H9 (cell line): ENCODE measurements at regions not wholly inside any gene's neighbourhood (a gene's known extent, or its start where the extent isn't known, plus 50 kb on each side); places are given as distances from the start of the nearest gene placed in this dataset.
"Not testable (repeated sequence)": the region's sequence is repeated elsewhere in the genome, so short reads cannot be mapped to it uniquely, and the experiment has no call there.

Experiments
- DNase-seq: peaks from one replicate; pipeline ENCODE4 v3.0.0-alpha.2; 2017
- H2AFZ ChIP-seq: one replicate; pipeline ENCODE4 v1.6.1; 2013; ENCODE audit warnings: mild to moderate bottlenecking, low read length, control low read depth, moderate library complexity
- H2AK5ac ChIP-seq: 2 replicates; pipeline ENCODE4 v1.6.1; 2013; ENCODE audit warnings: low read length, control low read depth, mixed read lengths; ENCODE audit not compliant: insufficient read length
- H2BK120ac ChIP-seq: one replicate; pipeline ENCODE4 v1.6.1; 2013; ENCODE audit warnings: low read depth, mild to moderate bottlenecking, low read length, control low read depth, inconsistent platforms; ENCODE audit not compliant: poor library complexity, severe bottlenecking
- H2BK12ac ChIP-seq: 2 replicates; pipeline ENCODE4 v1.6.1; 2013; ENCODE audit warnings: low read length, control low read depth, mixed read lengths, low read depth; ENCODE audit not compliant: insufficient read length
- H2BK15ac ChIP-seq: 2 replicates; pipeline ENCODE4 v1.6.1; 2013; ENCODE audit warnings: low read depth, low read length, control low read depth
- H2BK20ac ChIP-seq: one replicate; pipeline ENCODE4 v1.6.1; 2013; ENCODE audit warnings: low read depth, mild to moderate bottlenecking, low read length, control low read depth, inconsistent platforms; ENCODE audit not compliant: poor library complexity, severe bottlenecking
- H2BK5ac ChIP-seq: 2 replicates; pipeline ENCODE4 v1.6.1; 2013; ENCODE audit warnings: low read length, control low read depth, mixed read lengths; ENCODE audit not compliant: insufficient read length
- H3K14ac ChIP-seq: 2 replicates; pipeline ENCODE4 v1.6.1; 2013; ENCODE audit warnings: low read length, control low read depth; ENCODE audit not compliant: insufficient read depth
- H3K18ac ChIP-seq: 2 replicates; pipeline ENCODE4 v1.6.1; 2013; ENCODE audit warnings: low read depth, mild to moderate bottlenecking, mixed read lengths, low read length, control low read depth; ENCODE audit not compliant: insufficient read length
- H3K23ac ChIP-seq: 2 replicates; pipeline ENCODE4 v1.6.1; 2013; ENCODE audit warnings: low read length, control low read depth, mixed read lengths, low read depth; ENCODE audit not compliant: insufficient read length
- H3K23me2 ChIP-seq: 2 replicates; pipeline ENCODE4 v1.6.1; 2013; ENCODE audit warnings: low read depth, mild to moderate bottlenecking, mixed read lengths, low read length, control low read depth; ENCODE audit not compliant: insufficient read length, poor library complexity, severe bottlenecking
- H3K27ac ChIP-seq: 2 replicates; pipeline ENCODE4 v1.5.1; 2013; ENCODE audit warnings: low read length, control low read depth, mixed read lengths, low read depth; ENCODE audit not compliant: insufficient read length
- H3K27me3 ChIP-seq: 2 replicates; pipeline ENCODE4 v1.6.1; 2013; ENCODE audit warnings: low read length, control low read depth, inconsistent platforms; ENCODE audit not compliant: insufficient read depth
- H3K4ac ChIP-seq: 2 replicates; pipeline ENCODE4 v1.6.1; 2013; ENCODE audit warnings: low read depth, mild to moderate bottlenecking, control low read depth, inconsistent platforms, low read length, moderate library complexity
- H3K4me1 ChIP-seq: 2 replicates; pipeline ENCODE4 v1.6.1; 2013; ENCODE audit warnings: low read length, control low read depth, inconsistent platforms; ENCODE audit not compliant: insufficient read depth
- H3K4me2 ChIP-seq: 2 replicates; pipeline ENCODE4 v1.6.1; 2013; ENCODE audit warnings: low read length, control low read depth, mixed read lengths; ENCODE audit not compliant: insufficient read length, insufficient read depth
- H3K56ac ChIP-seq: 2 replicates; pipeline ENCODE4 v1.6.1; 2013; ENCODE audit warnings: low read depth, mild to moderate bottlenecking, mixed read lengths, low read length, control low read depth; ENCODE audit not compliant: insufficient read length
- H3K79me1 ChIP-seq: 2 replicates; pipeline ENCODE4 v1.6.1; 2013; ENCODE audit warnings: low read depth, mild to moderate bottlenecking, moderate library complexity, low read length, control low read depth, inconsistent platforms; ENCODE audit not compliant: insufficient read depth, poor library complexity, severe bottlenecking
- H3K79me2 ChIP-seq: 2 replicates; pipeline ENCODE4 v1.6.1; 2013; ENCODE audit warnings: low read length, control low read depth, inconsistent platforms; ENCODE audit not compliant: insufficient read depth
- H3K9ac ChIP-seq: 2 replicates; pipeline ENCODE4 v1.6.1; 2013; ENCODE audit warnings: low read length, control low read depth, mixed read lengths; ENCODE audit not compliant: insufficient read length; ENCODE audit errors: extremely low read depth
- H3K9me3 ChIP-seq: one replicate; pipeline ENCODE4 v1.6.1; 2013; ENCODE audit warnings: low read depth, low read length, inconsistent platforms; ENCODE audit not compliant: control insufficient read depth
- H3T11ph ChIP-seq: one replicate; pipeline ENCODE4 v1.6.1; 2013; ENCODE audit warnings: mild to moderate bottlenecking, low read length, control low read depth, inconsistent platforms
- H4K20me1 ChIP-seq: one replicate; pipeline ENCODE4 v1.6.1; 2013; ENCODE audit not compliant: control insufficient read depth, insufficient read length, insufficient read depth
- H4K5ac ChIP-seq: 2 replicates; pipeline ENCODE4 v1.6.1; 2013; ENCODE audit warnings: low read depth, mild to moderate bottlenecking, mixed read lengths, low read length, control low read depth; ENCODE audit not compliant: insufficient read length
- H4K8ac ChIP-seq: replicated peaks from 2 replicates; pipeline ENCODE4 v1.6.1; 2013; ENCODE audit warnings: low read length, control low read depth, mixed read lengths, low read depth; ENCODE audit not compliant: insufficient read length
- H4K91ac ChIP-seq: 2 replicates; pipeline ENCODE4 v1.6.1; 2013; ENCODE audit warnings: low read depth, mild to moderate bottlenecking, moderate library complexity, mixed read lengths, low read length, control low read depth; ENCODE audit not compliant: insufficient read length
- H3K27ac Mint-ChIP-seq, 3 experiments: 2 replicates in 2 of 3; 3 replicates in 1 of 3; pipeline ENCODE4 v1.8.0; 2020 to 2021; ENCODE audit warnings: mixed read lengths in 3 of 3, mild to moderate bottlenecking in 1 of 3, moderate library complexity in 1 of 3
- H3K27me3 Mint-ChIP-seq: 2 replicates; pipeline ENCODE4 v1.8.0; 2021; ENCODE audit warnings: low read depth, mild to moderate bottlenecking, moderate library complexity, mixed read lengths
- H3K36me3 Mint-ChIP-seq, 3 experiments: 2 replicates in 2 of 3; 3 replicates in 1 of 3; pipeline ENCODE4 v1.8.0; 2020 to 2021; ENCODE audit warnings: low read depth in 3 of 3, mixed read lengths in 3 of 3; ENCODE audit not compliant: insufficient read depth in 1 of 3
- H3K4me1 Mint-ChIP-seq, 2 experiments: 2 replicates each; pipeline ENCODE4 v1.8.0; 2020; ENCODE audit warnings: mixed read lengths in 2 of 2
- H3K4me3 Mint-ChIP-seq, 2 experiments: 2 replicates in 1 of 2; 3 replicates in 1 of 2; pipeline ENCODE4 v1.8.0; 2020 to 2021; ENCODE audit warnings: mild to moderate bottlenecking in 2 of 2, mixed read lengths in 2 of 2, moderate library complexity in 1 of 2
- H3K9me3 Mint-ChIP-seq, 2 experiments: 2 replicates in 1 of 2; 3 replicates in 1 of 2; pipeline ENCODE4 v1.8.0; 2020; ENCODE audit warnings: mild to moderate bottlenecking in 2 of 2, mixed read lengths in 2 of 2, moderate library complexity in 1 of 2
- WGBS: extraction: QIAGEN DNeasy Blood & Tissue Kit; methylation state at CpG from one replicate; pipeline ENCODE4 v1.1.7; 2013; ENCODE audit warnings: missing lambda C conversion rate, low lambda C conversion rate, mixed read lengths; ENCODE audit not compliant: insufficient read length; ENCODE audit errors: extremely low coverage; 5-methylcytosine and 5-hydroxymethylcytosine counted together

GRCh38 chr9:42300124-42300523 is 116.7 kb downstream of the SPATA31A6 start:
- not testable (repeated sequence) for H2BK15ac ChIP-seq, H3K79me1 ChIP-seq, H3T11ph ChIP-seq, H3K18ac ChIP-seq, H2BK5ac ChIP-seq, H3K4me3 Mint-ChIP-seq, H3K14ac ChIP-seq, H4K5ac ChIP-seq, H3K27me3 Mint-ChIP-seq, H3K27me3 ChIP-seq, H3K4me2 ChIP-seq, H3K79me2 ChIP-seq, H2BK20ac ChIP-seq, H4K8ac ChIP-seq, H4K91ac ChIP-seq, DNase-seq, H3K4me1 ChIP-seq, H3K23me2 ChIP-seq, H3K56ac ChIP-seq, H3K9ac ChIP-seq, H3K27ac Mint-ChIP-seq, H4K20me1 ChIP-seq, H2AK5ac ChIP-seq, H3K4ac ChIP-seq, H3K4me1 Mint-ChIP-seq, H3K27ac ChIP-seq, H3K9me3 ChIP-seq, H2BK12ac ChIP-seq, H2BK120ac ChIP-seq, H2AFZ ChIP-seq, H3K23ac ChIP-seq
- peaks cover 11 to 17% of the 10 kb centered on the region in 2 experiments for H3K9me3 Mint-ChIP-seq
- H3K36me3 Mint-ChIP-seq: peaks cover 9 to 18% (median 17%) of the 10 kb centered on the region in 3 experiments

- not testable (repeated sequence) for H2BK20ac ChIP-seq, H3K18ac ChIP-seq, H2BK5ac ChIP-seq, H3K27me3 ChIP-seq, H3K56ac ChIP-seq, H3K79me1 ChIP-seq, H4K91ac ChIP-seq, H4K20me1 ChIP-seq, H4K5ac ChIP-seq, H3K27ac ChIP-seq, H2BK120ac ChIP-seq, H3K14ac ChIP-seq, H4K8ac ChIP-seq, H3K23ac ChIP-seq, H3K4ac ChIP-seq, H2BK12ac ChIP-seq, H3K9me3 ChIP-seq, H2BK15ac ChIP-seq, H3T11ph ChIP-seq, H2AFZ ChIP-seq, H3K23me2 ChIP-seq, H2AK5ac ChIP-seq, H3K9me3 Mint-ChIP-seq, H3K9ac ChIP-seq, H3K79me2 ChIP-seq, H3K4me1 ChIP-seq, H3K4me2 ChIP-seq, H3K27me3 Mint-ChIP-seq
- Mint-ChIP-seq H3K4me1 (peaks cover 16 to 25% of the 10 kb centered on the region in 2 experiments), H3K4me3 (peak overlapping the region; percentile 64 to 69; a peak in 4 of 5 replicates), H3K27ac (peak overlapping the region; percentile 98 to 99 (median 98)), H3K36me3 (peaks cover 0 to 13% (median 5%) of the 10 kb centered on the region in 3 experiments; a peak in 5 of 7 replicates)
- no CpG with 5 or more reads among the region's 2 CpGs for WGBS
- DNase-seq: peak; percentile 74
Measured at GRCh38 chr9:42306625-42307024, 123.2 kb downstream of the SPATA31A6 start.
